ENCODE measurements at regions not wholly inside any gene's neighbourhood (a gene's known extent, or its start where the extent isn't known, plus 50 kb on each side); places are given as distances from the start of the nearest gene placed in this dataset.

- no peak for TF ChIP-seq FOXP2 (optimal IDR thresholded peaks at IDR 0.05; ENCODE audit: control extremely low read depth, extremely low read length, insufficient read depth)
- no peak for TF ChIP-seq EZH2 (IDR thresholded peaks at IDR 0.05)
- TF ChIP-seq POLR2AphosphoS5 (IDR thresholded peaks at IDR 0.05; ENCODE audit: borderline replicate concordance, low read depth, low read length): no peak
Measured at GRCh38 chr10:20381761-20382160, 515.4 kb downstream of the NEBL start.
